ENCODE measurements at regions not wholly inside any gene's neighbourhood (a gene's known extent, or its start where the extent isn't known, plus 50 kb on each side); places are given as distances from the start of the nearest gene placed in this dataset.

- Histone ChIP-seq H3K9me2 (replicated peaks; ENCODE audit: insufficient read depth) (no peaks in the 10 kb centered on the region), H3K27ac (no peak overlapping the region), H3K4me1 (ENCODE audit: insufficient read depth) (no peaks in the 10 kb centered on the region), H3K4me2 (no peak overlapping the region), H3K79me2 (no peaks in the 10 kb centered on the region), H2AFZ (no peak overlapping the region), H4K20me1 (ENCODE audit: insufficient read depth, poor library complexity, severe bottlenecking) (no peaks in the 10 kb centered on the region), H3K4me3 (no peak overlapping the region), H3K36me3 (replicated peaks; ENCODE audit: insufficient read depth, low read depth) (no peaks in the 10 kb centered on the region), H3K9me3 (ENCODE audit: low read depth) (no peaks in the 10 kb centered on the region), H3K27me3 (no peaks in the 10 kb centered on the region)
- DNase-seq (ENCODE audit: low spot score), result no peak
- TF ChIP-seq EZH2 (IDR thresholded peaks at IDR 0.05; ENCODE audit: borderline replicate concordance) (no peak), CTCF (IDR thresholded peaks at IDR 0.05; ENCODE audit: poor library complexity) (no peak), EZH2phosphoT487 (IDR thresholded peaks at IDR 0.05; ENCODE audit: low read depth, severe bottlenecking, unreplicated experiment) (no peak)
- 73% methylated on average over 8 of the region's 8 CpGs for WGBS (ENCODE audit: low lambda C conversion rate, missing lambda C conversion rate)
These were observed 200.7 kb downstream of the CHRM3 start for GRCh38 chr1:239587066-239587465.

GRCh38 chr1:239587574-239588369 is 201.4 kb downstream of the CHRM3 start:
- no peaks in the 10 kb centered on the region for H3K79me2 ChIP-seq
- WGBS (ENCODE audit: low lambda C conversion rate, missing lambda C conversion rate), result 92% methylated on average over 6 of the region's 6 CpGs
- H3K4me3 ChIP-seq, result no peak overlapping the region
- H3K4me2 ChIP-seq, result no peak overlapping the region
- no peaks in the 10 kb centered on the region for H3K4me1 ChIP-seq (ENCODE audit: insufficient read depth)
- no peaks in the 10 kb centered on the region for H3K9me2 ChIP-seq (replicated peaks; ENCODE audit: insufficient read depth)
- no peak overlapping the region for H3K27ac ChIP-seq
- H3K27me3 ChIP-seq, result no peaks in the 10 kb centered on the region
- no peak for DNase-seq (ENCODE audit: low spot score)
- H4K20me1 ChIP-seq (ENCODE audit: insufficient read depth, poor library complexity, severe bottlenecking), result no peaks in the 10 kb centered on the region
- no peaks in the 10 kb centered on the region for H3K9me3 ChIP-seq (ENCODE audit: low read depth)
- no peak overlapping the region for H2AFZ ChIP-seq
- TF ChIP-seq EZH2phosphoT487 (IDR thresholded peaks at IDR 0.05; ENCODE audit: low read depth, severe bottlenecking, unreplicated experiment) (no peak), EZH2 (IDR thresholded peaks at IDR 0.05; ENCODE audit: borderline replicate concordance) (no peak), CTCF (IDR thresholded peaks at IDR 0.05; ENCODE audit: poor library complexity) (no peak)
- no peaks in the 10 kb centered on the region for H3K36me3 ChIP-seq (replicated peaks; ENCODE audit: insufficient read depth, low read depth)

- Histone ChIP-seq H3K36me3 (replicated peaks; ENCODE audit: insufficient read depth, low read depth) (no peaks in the 10 kb centered on the region), H3K79me2 (no peaks in the 10 kb centered on the region), H4K20me1 (ENCODE audit: insufficient read depth, poor library complexity, severe bottlenecking) (no peaks in the 10 kb centered on the region), H2AFZ (no peak overlapping the region), H3K27me3 (no peaks in the 10 kb centered on the region), H3K4me2 (no peak overlapping the region), H3K4me3 (no peak overlapping the region), H3K27ac (no peak overlapping the region), H3K9me2 (replicated peaks; ENCODE audit: insufficient read depth) (no peaks in the 10 kb centered on the region), H3K9me3 (ENCODE audit: low read depth) (no peaks in the 10 kb centered on the region), H3K4me1 (ENCODE audit: insufficient read depth) (no peaks in the 10 kb centered on the region)
- TF ChIP-seq EZH2 (IDR thresholded peaks at IDR 0.05; ENCODE audit: borderline replicate concordance) (no peak), CTCF (IDR thresholded peaks at IDR 0.05; ENCODE audit: poor library complexity) (no peak), EZH2phosphoT487 (IDR thresholded peaks at IDR 0.05; ENCODE audit: low read depth, severe bottlenecking, unreplicated experiment) (no peak)
- no peak for DNase-seq (ENCODE audit: low spot score)
These were observed 204.2 kb downstream of the CHRM3 start for GRCh38 chr1:239590556-239590955.

All from hepatocyte (in vitro differentiated cells).